GM21423 (cell line): ENCODE measurements at regions not wholly inside any gene's neighbourhood (a gene's known extent, or its start where the extent isn't known, plus 50 kb on each side); places are given as distances from the start of the nearest gene placed in this dataset.

Experiments
- ATAC-seq: cut with Tn5 transposase; IDR thresholded peaks from one replicate; pipeline ENCODE4 v1.9.1; 2021; ENCODE audit warnings: mild to moderate bottlenecking, moderate library complexity; ENCODE audit not compliant: unreplicated experiment

DNA sequence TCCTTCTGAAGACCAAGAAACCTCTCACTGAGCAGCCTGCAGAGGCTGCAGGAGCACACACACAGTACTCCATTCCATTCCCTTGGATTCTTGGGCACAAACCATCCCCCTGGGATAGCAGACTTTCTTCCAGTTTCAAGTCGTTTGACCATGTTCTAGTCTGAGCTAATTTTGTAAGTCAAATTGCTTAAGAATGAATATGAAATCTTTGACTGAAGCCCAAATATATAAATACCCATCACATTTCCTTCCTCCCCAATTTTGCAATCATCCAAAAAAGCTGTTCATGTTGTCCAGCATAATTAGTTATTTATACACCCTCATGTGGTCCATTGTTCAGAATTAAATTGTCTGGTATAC is 231.2 kb upstream of the TPRG1 start:
- ATAC-seq = no peak

DNA sequence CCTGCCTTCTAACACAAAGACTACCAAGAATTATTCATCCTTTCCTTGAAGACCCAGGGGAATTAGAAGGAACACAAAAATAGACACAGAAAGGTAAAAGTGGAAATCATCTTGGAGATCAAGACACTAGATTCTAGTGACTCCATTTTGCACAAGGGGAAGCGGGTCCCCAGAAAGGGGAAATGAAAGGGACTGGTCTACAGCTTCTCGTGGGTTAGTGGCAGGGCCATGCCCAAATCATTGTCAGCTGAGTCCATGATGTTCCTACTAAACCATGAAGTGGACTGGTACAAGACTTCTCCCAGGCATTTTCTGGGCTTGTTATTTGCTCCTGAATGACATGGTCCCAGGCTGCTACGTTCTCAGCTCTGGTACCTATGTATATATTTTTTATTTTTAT is 230.7 kb upstream of the TPRG1 start:
- ATAC-seq = no peak

DNA sequence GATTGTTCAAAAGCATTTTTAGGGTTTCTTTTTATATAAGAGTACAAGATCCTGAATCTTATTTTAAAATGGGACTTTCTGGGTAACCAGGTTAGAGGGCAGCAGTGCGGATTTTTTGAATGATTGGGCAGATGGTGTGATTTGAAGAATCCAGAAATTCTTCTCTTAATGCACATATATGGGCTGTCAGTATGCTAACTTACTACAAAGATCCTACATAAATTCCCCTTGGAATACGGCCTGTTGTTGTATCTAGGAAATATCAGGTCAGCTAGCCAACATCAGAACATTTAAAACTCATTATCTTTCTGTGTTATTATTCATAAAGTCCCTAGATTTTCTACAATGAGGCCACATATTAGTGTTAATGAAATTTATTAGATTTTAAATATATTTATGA is 229.6 kb upstream of the TPRG1 start:
- no peak for ATAC-seq

DNA sequence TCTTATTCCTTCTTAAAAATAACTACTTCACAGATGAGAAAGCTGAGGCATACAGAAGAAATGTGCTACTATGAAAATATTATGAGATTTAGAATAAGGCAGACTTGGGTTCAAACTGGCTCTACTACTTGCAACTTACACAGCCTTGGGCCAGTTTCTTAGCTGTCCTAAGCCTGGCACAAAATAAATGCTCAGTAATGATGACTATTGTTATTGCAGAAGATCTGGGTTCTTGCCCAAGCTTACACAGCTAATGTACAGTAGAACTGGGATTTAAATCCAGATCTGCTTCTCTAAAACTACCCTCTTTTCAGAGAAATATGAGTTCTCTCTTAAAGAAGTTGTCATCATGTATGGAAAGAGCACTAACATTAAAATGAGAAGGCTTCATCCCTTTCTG is 228.2 kb upstream of the TPRG1 start:
- ATAC-seq = no peak

DNA sequence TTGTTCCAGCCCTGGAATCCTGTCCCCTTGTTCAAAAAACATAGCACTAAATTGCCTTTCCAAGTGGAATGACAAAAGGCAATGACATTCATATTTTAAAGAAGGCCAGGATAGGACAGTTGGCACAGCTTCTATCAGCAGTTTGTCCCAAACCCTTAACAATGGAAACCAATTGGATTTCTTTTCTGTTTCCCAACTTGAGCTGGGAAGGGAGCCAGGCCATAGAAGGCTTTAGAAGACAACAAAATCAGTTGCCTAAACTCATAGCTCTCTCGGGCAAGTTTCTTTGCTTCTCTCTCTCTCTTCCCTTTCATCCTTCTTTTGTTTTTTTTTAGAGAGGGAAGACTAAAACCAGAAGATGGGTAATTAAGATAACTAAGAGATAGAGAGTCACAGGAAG is 227.7 kb upstream of the TPRG1 start:
- ATAC-seq = no peak

DNA sequence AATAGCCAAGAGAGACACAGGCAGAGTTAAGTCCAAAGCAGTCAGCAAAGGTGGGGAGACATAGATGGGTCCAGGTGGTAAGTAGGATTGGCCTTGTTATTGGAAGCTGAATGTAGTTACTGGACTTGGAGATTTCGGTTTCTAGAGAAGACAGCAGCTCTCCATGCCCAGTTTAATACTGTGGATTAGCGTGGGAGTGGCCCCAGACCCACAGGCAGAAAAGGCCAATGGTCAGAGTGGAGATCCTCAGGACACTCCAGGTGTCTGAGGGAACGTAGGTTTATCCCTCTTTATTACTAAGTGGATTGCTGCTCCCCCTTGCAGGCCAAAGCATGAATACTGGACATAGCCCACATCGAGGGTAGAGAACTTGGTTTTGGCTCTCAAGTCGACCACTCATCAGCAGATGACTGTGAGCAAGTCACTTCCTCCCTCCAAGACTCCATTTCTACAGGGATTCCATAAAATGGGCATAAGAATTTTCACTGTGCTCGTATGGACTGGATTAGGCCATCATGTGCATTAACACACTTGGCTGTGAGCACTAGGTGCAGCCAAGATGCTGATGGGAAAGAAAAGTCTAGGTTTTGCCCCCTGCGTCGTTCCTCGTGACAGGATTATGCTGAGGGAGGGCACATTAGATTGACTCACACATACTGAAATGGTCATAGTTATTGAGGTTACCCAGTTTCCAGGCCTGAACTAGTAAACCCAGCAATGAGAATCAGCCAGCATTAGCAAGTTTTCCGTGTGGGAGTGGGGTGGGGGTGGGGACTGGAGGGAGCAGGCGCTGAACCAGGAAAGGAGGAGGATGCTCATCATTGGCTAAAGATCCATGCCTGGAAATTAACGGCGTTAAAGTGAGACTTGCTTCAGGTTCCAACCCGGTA is 225.2 kb upstream of the TPRG1 start:
- no peak for ATAC-seq

DNA sequence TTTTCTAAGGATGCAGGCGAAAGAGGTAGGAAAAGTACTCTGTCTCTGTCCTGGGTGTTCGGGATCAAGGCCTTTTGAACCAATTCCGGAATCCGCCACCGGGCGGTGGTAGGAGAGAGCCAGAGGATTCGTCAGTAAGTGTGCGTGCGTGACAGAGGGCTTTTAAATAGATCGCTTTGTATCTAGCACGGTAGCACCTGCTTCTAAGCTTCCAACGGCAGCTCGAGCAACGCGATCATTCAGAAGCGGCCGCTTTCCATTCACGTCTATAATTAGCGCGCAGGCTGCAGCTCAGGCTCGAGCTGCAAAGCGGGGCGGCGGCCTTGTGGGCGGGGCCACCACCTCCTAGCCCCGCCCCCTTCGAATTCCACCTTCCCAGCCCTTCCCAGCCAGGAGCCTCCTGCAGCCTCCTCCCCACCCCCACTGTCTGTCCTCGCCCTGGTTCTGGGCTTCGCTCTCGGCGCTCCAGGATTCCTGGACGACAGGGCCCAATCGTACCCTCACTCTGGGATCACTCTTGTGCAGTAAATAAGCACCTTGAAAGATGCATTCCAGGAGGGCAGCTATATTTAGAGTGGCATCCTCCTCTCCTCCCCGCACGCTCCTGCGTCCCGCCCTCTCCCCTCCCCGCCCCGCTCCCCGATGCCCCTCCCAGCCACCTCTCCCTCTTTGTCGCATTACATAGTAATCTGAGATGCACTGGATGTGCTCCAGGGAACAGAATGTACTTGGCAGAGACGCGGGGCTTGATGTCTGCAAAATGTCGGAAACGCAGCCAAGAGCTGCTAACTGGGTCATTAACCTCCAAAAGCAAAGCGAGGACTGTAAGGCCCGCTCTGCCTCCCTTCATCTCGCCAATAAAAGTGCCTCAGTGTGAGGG is 224.1 kb upstream of the TPRG1 start:
- no peak for ATAC-seq

DNA sequence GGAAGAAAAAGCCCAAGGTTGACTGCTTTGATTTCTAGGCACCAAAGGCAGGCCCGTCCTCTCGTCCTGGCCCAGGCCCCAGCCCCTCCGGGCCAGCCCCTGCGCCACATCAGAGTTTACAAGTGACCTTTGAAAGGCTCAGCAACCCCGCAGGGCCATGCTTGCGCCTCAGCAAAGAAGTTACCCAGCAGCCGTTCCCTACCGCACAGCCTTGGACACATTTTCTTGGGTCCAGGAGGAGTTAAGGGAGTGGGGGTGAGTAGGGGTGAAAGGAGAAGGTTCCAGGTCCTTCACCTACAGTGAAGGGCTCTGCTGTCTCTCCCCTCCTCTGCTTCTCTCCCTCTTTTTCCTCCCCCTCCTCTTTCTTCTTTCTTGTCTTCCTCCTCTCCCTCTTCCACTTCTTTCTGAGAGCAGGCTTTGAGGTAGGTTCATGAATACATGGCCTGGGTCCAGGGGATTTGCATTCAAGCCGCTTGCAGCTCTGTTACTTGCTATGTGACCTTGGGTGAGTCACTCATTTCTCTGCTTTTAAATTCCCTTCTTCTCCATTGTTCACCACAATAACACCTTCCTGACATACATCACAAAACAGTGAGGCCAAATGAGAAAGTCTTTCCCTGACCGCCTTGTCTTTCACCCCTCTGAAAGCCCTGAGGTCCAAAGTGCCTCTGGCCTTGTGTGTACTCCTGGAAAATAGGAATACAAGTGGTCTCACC is 223.3 kb upstream of the TPRG1 start:
- no peak for ATAC-seq

DNA sequence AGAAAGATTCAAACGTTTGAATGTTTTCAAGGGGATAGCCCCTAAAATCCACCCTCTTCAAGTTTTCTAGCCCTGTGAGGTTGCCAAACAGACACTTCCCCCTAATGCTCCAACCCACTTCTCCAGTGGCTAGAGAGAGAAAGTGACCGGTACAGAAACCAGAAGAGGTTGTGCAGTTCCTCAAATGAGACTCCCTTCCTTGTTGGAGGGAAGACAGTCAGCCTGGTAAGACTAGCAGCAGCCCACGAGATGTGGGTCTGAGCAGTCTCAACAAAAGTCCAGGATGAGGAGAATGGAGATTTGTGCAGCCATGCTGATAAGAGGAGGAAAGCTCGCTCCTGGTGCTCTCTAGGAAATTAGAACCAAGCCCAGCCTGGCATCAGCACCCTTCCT is 222.8 kb upstream of the TPRG1 start:
- ATAC-seq = no peak

DNA sequence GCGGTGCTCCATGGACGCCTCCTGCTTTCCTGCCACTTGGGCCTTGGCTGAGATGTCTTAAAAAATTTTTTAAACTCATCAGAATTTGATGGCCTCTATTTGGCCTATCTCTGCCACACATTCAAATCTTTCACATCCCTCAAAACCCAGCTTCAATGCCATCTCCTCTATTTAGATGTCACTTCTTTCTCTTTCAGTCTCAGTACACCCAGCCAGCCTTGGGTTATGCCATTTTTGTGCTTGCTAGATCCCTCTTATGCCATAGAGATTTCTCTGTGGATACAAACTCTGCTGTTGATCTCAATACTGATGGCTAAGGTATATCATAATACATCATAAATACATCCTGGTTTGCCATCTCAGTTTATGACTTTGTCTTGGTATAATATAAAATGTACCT is 222.3 kb upstream of the TPRG1 start:
- ATAC-seq = no peak

DNA sequence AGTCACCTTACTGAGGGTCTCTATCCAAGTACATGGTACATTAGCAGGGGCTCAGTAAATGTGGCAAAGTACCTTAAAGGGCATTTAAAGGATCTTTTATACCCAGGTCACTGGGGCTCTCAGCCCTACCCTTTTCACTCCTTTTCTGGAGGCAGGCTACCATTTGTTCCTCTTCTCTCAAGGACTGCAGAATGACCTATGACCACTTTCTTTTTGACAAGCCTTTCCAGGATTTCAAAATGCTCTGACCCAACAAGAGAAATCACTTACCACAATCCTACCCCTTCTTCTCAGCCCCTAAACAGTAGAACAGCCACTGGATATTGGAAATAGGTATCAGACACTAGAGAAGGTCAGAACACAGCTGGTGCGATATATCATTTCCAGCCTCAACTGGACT is 221.8 kb upstream of the TPRG1 start:
- no peak for ATAC-seq

DNA sequence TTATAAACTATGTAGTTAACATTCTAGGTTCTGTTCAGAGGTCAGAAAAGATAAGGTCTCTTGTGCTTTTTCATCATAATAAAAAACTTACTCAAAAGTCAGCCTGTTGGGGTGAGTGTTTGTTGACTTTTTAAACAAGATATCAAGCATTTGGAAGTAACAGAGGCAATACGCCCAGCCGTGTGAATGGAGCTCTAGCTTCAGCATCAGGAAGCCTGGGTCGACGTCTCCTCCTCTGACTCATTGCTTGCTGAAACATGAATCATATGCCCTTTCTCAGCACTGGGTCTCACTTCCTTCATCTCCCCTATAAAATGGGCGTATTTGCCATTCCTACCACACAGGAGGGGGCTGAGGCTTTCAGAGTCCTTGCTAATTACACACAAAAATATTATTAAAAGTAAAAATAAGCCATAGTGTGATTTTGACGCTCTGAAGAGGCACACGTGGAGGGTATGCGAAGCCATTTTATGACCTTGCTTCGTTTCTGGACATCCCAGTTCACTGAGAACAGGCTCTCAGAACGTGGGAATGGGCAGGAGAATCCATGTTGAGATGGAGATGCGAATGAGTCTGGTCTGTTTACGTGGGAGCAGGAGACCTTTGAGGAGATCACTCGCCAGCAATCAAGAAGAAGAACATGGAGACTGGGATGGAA is 220.8 kb upstream of the TPRG1 start:
- ATAC-seq = no peak

DNA sequence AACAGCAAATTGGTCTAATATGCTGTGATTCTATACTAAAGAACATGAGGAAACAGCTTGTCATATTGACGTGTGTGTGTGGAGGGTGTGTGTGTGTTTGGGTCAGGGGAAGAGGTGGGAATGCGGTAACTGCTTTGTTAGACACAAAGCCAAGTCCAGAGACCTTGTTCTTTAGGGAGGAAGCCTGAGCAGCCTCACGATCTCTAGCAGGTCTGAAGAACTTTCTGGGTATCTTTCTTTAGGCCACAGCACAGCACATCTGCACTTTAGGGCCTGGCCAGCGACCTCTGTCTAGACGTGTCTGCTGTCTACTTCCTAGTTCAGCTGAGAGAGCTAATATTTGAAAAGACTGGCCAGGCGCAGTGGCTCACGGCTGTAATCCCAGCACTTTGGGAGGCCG is 220.0 kb upstream of the TPRG1 start:
- no peak for ATAC-seq

DNA sequence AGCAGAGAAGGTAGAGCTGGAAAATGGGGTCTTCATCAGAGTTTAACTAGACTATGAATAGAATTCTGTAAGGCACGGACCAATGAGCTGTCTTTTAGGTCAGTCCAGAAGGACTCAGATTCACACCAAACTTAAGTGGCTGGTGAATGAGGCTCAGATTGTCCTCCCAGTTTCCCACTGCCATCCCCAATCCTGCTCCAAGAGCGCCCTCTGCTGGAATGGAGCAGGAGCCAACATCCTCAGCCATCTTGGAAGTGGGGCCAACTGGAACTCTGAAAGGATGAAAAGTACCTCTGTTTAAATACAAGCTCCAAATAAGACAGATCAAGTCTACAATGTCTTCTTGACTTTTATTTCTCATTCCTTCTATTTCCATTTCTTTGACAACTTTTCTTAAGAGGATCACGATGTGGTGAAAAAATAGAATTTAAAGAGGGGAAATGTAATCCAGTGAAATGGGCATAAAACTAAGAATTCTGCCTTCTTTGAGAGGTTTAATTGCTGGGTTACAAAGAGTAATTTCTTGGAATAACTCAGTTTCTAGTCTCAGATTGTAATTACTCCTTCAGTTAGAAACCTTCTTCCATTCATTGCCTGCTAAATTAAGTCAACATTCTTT is 217.1 kb upstream of the TPRG1 start:
- no peak for ATAC-seq

DNA sequence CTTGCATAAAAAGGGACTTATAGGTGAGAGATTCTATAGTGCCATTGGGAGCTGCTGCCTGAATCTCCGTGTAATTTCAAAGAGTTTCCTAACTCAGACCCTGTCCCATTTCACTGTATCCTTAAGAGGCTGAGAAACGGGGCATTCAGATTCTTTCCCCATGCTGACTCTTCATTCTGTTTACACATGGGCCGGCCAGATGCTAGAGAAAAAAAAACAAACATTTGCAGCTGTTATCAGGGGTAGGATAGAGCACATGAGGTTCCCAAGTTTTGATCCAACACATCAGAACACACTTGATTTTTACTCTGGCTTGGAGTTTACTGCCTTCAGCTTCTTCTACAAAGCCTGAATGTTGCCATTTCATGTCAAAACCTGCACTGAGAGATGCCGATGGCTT is 215.9 kb upstream of the TPRG1 start:
- ATAC-seq = no peak

DNA sequence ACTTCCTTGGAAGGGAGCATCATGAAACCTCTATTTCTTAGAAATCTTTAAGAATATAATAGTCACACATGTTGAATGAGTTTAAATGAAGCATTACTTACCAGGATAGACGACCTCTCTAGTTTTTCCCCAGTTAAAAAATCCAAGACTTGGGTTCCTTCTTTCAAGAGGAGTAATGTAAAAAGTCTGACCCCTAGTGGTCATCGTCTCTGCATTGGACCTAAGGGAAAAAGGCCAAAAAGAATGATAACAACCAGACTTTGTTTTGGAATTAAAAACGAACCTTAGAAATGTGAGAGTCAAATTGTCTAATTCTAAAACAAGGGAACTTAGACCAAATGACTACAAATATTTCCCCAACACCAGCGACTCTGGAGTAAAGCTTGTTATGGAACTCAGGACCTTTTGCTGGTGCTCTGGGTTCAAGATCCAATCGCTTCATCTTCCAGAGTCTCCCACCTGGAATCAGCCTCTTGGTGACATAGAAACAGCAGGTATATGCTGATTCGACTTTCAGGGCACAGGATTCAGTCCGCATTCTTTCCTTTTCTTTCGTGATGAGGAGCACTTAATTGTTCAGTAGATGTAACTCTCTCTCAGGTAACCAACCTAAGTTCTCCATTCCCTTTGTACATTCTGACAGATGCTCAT is 214.8 kb upstream of the TPRG1 start:
- ATAC-seq = no peak

DNA sequence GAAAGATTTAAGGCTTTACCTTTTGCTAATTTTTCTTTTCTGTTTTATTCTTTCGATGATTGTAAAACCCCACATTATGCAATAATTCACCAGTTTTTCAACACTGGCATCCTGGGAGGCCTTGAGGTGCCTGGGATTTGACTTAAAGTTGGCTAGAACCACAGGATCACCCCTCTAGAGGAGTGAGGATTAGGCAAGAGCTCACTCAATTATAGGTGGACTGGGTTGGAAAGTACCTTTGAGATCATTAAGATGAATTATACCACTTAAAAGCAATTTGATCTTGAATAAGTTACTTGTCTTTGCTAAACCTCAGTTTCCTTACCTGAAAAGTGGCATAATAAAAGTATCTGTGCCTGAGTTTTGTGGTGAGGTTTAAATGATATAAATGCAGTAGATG is 212.8 kb upstream of the TPRG1 start:
- no peak for ATAC-seq

DNA sequence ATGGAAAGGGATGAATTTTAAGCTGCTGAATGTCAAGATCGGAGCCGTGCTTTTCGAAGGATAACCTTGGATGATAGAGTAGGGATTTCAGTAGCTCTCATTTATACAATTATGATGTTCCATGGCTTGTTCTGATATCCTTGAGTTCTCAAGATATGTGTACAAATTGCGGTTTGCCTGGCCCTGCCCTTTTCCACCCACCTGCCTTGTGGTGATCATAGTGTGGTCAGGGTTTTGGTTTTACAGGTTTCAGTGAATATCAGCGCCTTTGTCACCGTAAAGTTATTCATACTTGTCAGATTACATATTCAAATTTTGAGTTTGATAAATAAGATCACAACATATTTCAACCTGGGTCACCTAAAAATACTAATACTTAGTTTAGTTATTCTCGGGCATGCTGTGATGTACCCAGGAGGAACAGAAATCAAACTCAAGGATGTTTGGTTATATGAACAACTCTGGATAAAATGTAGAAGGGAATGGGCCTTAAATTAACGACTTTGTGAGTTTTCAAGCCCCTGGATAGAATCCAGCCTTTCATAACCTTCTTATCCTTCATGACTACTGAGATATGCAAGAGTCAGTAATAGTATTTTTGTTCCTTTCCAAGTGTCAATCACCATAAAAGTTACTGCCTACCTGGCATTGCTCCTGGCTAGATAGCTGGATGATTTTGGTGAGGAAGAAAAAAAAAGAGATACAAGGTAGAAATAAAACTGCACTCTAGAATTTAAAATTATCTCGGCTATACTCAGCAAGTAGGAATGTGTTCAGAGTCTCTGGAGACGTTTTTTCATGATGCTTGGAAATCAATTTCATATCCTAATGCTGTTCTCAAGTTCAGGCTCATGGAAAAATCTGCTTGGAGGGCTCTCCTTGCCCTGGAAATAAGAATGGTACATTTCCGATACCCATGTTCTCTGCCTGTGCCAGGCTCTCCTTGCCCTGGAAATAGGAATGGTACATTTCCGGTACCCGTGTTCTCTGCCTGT is 209.2 kb upstream of the TPRG1 start:
- no peak for ATAC-seq

DNA sequence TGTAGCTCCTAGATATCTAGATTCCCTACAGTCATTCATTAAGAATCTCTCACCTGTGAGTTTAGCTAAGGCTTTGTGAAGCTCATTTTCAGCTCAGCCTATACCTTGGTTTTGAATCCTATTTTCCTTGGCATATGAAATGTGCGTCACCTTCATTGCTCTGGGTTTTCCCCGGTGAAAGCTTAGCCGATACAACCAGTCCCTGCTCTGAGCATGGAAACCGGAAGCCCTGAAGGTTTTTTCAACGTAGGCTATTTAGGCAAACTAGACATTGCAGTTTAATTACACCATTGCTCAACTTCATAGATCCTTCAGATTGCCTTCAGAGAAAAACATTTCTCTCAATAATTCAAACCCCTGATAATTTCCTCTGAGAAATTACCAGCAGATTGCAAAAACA is 206.8 kb upstream of the TPRG1 start:
- no peak for ATAC-seq
